CD14-positive monocyte (primary cell): ENCODE measurements at regions not wholly inside any gene's neighbourhood (a gene's known extent, or its start where the extent isn't known, plus 50 kb on each side); places are given as distances from the start of the nearest gene placed in this dataset. TPM values are rescaled to one million over a fixed set of nuclear protein-coding genes. Genes with fewer than 3 reads are reported as not detected.

Experiments used
- DNase-seq, 3 donors: peaks; one replicate each; pipeline ENCODE4 v3.0.0-alpha.2; 2011 to 2022
- H2AFZ ChIP-seq: 2 replicates; pipeline ENCODE4 v1.6.0; 2012; ENCODE audit warnings: mild to moderate bottlenecking, low read depth, low read length, inconsistent platforms; ENCODE audit not compliant: insufficient read depth, poor library complexity, severe bottlenecking
- H3K27ac ChIP-seq, 2 donors: 1 replicate in 1 of 2; 2 replicates in 1 of 2; pipeline ENCODE4 v1.5.1; 2012 to 2013; ENCODE audit warnings: low read length in 2 of 2, control low read depth in 1 of 2, inconsistent platforms in 1 of 2, low read depth in 1 of 2, mild to moderate bottlenecking in 1 of 2
- H3K27me3 ChIP-seq, 2 donors: one replicate each; pipeline versions ENCODE4 v1.6.0 to v1.6.1; 2011 to 2013; ENCODE audit warnings: low read length in 2 of 2; ENCODE audit not compliant: control insufficient read depth in 2 of 2, insufficient read depth in 2 of 2
- H3K36me3 ChIP-seq, 2 donors: replicated peaks in 1 of 2; 1 replicate in 1 of 2; 2 replicates in 1 of 2; pipeline versions ENCODE4 v1.5.1 to v1.6.1; 2012 to 2013; ENCODE audit warnings: low read length in 2 of 2, control low read depth in 1 of 2, inconsistent platforms in 1 of 2, mild to moderate bottlenecking in 1 of 2; ENCODE audit not compliant: insufficient read depth in 2 of 2, control insufficient read depth in 1 of 2
- H3K4me1 ChIP-seq, 2 donors: 1 replicate in 1 of 2; 2 replicates in 1 of 2; pipeline versions ENCODE4 v1.5.1 to v1.6.1; 2012 to 2013; ENCODE audit warnings: low read length in 2 of 2, control low read depth in 1 of 2, inconsistent platforms in 1 of 2, mild to moderate bottlenecking in 1 of 2, moderate library complexity in 1 of 2; ENCODE audit not compliant: insufficient read depth in 2 of 2, control insufficient read depth in 1 of 2
- H3K4me2 ChIP-seq: replicated peaks from 2 replicates; pipeline ENCODE3; 2012; ENCODE audit warnings: low read length, moderate library complexity, mild to moderate bottlenecking; ENCODE audit not compliant: poor library complexity, severe bottlenecking; ENCODE audit errors: extremely low read depth
- H3K4me3 ChIP-seq, 3 experiments: fragments of 200-600 bp in 1 of 3; sonication (generic) in 1 of 3; replicated peaks in 1 of 3; 1 replicate in 2 of 3; 2 replicates in 1 of 3; pipeline ENCODE4 v1.5.1; 2011 to 2013; ENCODE audit warnings: low read length in 3 of 3, mild to moderate bottlenecking in 3 of 3, control low read depth in 2 of 3, low read depth in 2 of 3, inconsistent platforms in 1 of 3, moderate library complexity in 1 of 3
- H3K79me2 ChIP-seq: 2 replicates; pipeline ENCODE4 v1.6.0; 2012; ENCODE audit warnings: mild to moderate bottlenecking, control low read depth, inconsistent platforms, low read length, moderate library complexity; ENCODE audit not compliant: insufficient read depth
- H3K9ac ChIP-seq: 2 replicates; pipeline ENCODE4 v1.6.0; 2017; ENCODE audit warnings: low read length, mild to moderate bottlenecking; ENCODE audit not compliant: insufficient read depth, poor library complexity, severe bottlenecking
- H3K9me3 ChIP-seq, 2 donors: replicated peaks in 1 of 2; 1 replicate in 1 of 2; 2 replicates in 1 of 2; pipeline versions ENCODE4 v1.5.1 to v1.6.1; 2012 to 2013; ENCODE audit warnings: low read length in 2 of 2, control low read depth in 1 of 2; ENCODE audit not compliant: control insufficient read depth in 1 of 2, insufficient read depth in 1 of 2
- H4K20me1 ChIP-seq: 2 replicates; pipeline ENCODE4 v1.6.0; 2012; ENCODE audit warnings: mild to moderate bottlenecking, low read length, control low read depth, moderate library complexity; ENCODE audit not compliant: insufficient read depth
- H3K27ac Mint-ChIP-seq, 7 donors: one replicate each; pipeline ENCODE4 v1.8.0; 2020; ENCODE audit warnings: mild to moderate bottlenecking in 7 of 7, mixed read lengths in 7 of 7, moderate library complexity in 6 of 7, inconsistent platforms in 2 of 7
- H3K27me3 Mint-ChIP-seq, 3 donors: one replicate each; pipeline ENCODE4 v1.8.0; 2021 to 2022; ENCODE audit warnings: low read depth in 3 of 3, mild to moderate bottlenecking in 3 of 3, mixed read lengths in 3 of 3, moderate library complexity in 3 of 3, inconsistent platforms in 1 of 3
- H3K36me3 Mint-ChIP-seq, 2 donors: one replicate each; pipeline ENCODE4 v1.8.0; 2020; ENCODE audit warnings: mixed read lengths in 2 of 2, inconsistent platforms in 1 of 2, mild to moderate bottlenecking in 1 of 2
- H3K4me1 Mint-ChIP-seq: one replicate; pipeline ENCODE4 v1.8.0; 2020; ENCODE audit warnings: mild to moderate bottlenecking, mixed read lengths
- H3K4me3 Mint-ChIP-seq, 2 donors: one replicate each; pipeline ENCODE4 v1.8.0; 2020; ENCODE audit warnings: mild to moderate bottlenecking in 2 of 2, mixed read lengths in 2 of 2, moderate library complexity in 1 of 2
- H3K9me3 Mint-ChIP-seq, 7 donors: one replicate each; pipeline ENCODE4 v1.8.0; 2020 to 2022; ENCODE audit warnings: mixed read lengths in 7 of 7, mild to moderate bottlenecking in 6 of 7, moderate library complexity in 6 of 7, inconsistent platforms in 2 of 7
- WGBS: methylation state at CpG from one replicate; pipeline ENCODE4 v1.1.5; 2013; ENCODE audit warnings: missing lambda C conversion rate; ENCODE audit not compliant: insufficient coverage; 5-methylcytosine and 5-hydroxymethylcytosine counted together
- intact Hi-C, 2 donors: fragments of 100-400 bp; cut with micrococcal nuclease; formaldehyde crosslinking; loops; one replicate each; pipeline versions ENCODE4 v1.15.0 to v1.15.1; 2023
- small RNA-seq: library from RNA; depleted of rRNA; stranded (forward); fragments of <200 nt; gene quantifications from one replicate; pipeline ENCODE3, GENCODE V24; 2012; ENCODE audit warnings: low read depth; ENCODE audit not compliant: insufficient read length
- TF ChIP-seq, protein P1 (sequence below): fragments of 200-600 bp; IDR thresholded peaks from one replicate; pipeline ENCODE4 v1.8.0; 2022; ENCODE audit warnings: antibody characterized with exemption, mild to moderate bottlenecking

DNA sequence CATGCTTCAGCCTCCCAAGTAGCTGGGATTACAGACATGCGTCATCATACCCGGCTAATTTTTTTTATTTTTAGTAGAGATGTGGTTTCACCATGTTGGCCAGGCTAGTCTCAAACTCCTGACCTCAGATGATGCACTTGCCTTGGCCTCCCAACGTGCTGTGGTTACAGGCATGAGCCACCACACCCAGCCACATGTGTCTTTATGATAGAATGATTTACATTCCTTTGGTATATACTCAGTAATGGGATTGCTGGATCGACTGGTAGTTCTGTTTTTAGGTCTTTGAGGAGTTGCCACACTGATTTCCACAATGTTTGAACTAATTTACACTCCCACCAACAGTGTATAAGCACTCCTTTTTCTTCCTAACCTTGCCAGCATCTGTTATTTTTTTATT is 276.2 kb downstream of the METTL15 start:
- TF ChIP-seq, protein P1, sequence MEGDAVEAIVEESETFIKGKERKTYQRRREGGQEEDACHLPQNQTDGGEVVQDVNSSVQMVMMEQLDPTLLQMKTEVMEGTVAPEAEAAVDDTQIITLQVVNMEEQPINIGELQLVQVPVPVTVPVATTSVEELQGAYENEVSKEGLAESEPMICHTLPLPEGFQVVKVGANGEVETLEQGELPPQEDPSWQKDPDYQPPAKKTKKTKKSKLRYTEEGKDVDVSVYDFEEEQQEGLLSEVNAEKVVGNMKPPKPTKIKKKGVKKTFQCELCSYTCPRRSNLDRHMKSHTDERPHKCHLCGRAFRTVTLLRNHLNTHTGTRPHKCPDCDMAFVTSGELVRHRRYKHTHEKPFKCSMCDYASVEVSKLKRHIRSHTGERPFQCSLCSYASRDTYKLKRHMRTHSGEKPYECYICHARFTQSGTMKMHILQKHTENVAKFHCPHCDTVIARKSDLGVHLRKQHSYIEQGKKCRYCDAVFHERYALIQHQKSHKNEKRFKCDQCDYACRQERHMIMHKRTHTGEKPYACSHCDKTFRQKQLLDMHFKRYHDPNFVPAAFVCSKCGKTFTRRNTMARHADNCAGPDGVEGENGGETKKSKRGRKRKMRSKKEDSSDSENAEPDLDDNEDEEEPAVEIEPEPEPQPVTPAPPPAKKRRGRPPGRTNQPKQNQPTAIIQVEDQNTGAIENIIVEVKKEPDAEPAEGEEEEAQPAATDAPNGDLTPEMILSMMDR, result no peak
- Mint-ChIP-seq H3K4me3 (no peak overlapping the region), H3K9me3 (peaks cover 5 to 25% (median 8%) of the 10 kb centered on the region in 7 donors), H3K27ac (no peak overlapping the region), H3K36me3 (no peaks in the 10 kb centered on the region), H3K4me1 (no peaks in the 10 kb centered on the region), H3K27me3 (peaks cover 0 to 2% (median 0%) of the 10 kb centered on the region in 3 donors)
- no peak for DNase-seq
- H4K20me1 ChIP-seq, result no peaks in the 10 kb centered on the region
- no peak overlapping the region for H3K27ac ChIP-seq
- H3K4me3 ChIP-seq, result no peak overlapping the region
- no peak overlapping the region for H2AFZ ChIP-seq
- H3K27me3 ChIP-seq, result no peaks in the 10 kb centered on the region
- H3K4me1 ChIP-seq, result no peaks in the 10 kb centered on the region
- peaks cover 8 to 15% of the 10 kb centered on the region in 2 donors for H3K9me3 ChIP-seq
- no CpG with 5 or more reads among the region's 4 CpGs for WGBS
- no peaks in the 10 kb centered on the region for H3K36me3 ChIP-seq
- no peak overlapping the region for H3K9ac ChIP-seq
- no peaks in the 10 kb centered on the region for H3K79me2 ChIP-seq
- intact Hi-C loops, result no loop called here
- no peak overlapping the region for H3K4me2 ChIP-seq

DNA sequence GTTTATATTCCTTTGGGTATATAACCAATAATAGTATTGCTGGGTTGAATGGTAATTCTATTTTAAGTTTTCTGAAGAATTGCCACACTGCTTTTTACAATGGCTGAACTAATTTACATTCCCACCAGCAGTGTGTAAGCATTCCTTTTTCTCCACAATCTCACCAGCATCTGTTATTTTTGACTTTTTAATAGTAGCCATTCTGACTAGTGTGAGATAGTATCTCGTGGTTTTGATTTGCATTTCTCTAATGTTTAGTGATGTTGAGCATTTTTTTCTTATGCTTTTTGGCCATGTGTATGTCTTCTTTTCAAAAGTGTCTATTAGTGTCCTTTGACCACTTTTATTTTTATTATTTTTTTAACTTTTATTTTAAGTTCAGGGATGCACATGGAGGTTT is 275.3 kb downstream of the METTL15 start:
- H3K36me3 Mint-ChIP-seq, result no peaks in the 10 kb centered on the region
- no peak overlapping the region for H3K4me3 ChIP-seq
- peaks cover 8 to 15% of the 10 kb centered on the region in 2 donors for H3K9me3 ChIP-seq
- peaks cover 7 to 25% (median 9%) of the 10 kb centered on the region in 7 donors for H3K9me3 Mint-ChIP-seq
- H3K9ac ChIP-seq, result no peak overlapping the region
- H3K79me2 ChIP-seq, result no peaks in the 10 kb centered on the region
- H2AFZ ChIP-seq, result no peak overlapping the region
- TF ChIP-seq, protein P1, result no peak
- no peaks in the 10 kb centered on the region for H3K36me3 ChIP-seq
- intact Hi-C loops, result no loop called here
- no peaks in the 10 kb centered on the region for H3K4me1 ChIP-seq
- WGBS, result no CpG with 5 or more reads among the region's 1 CpG
- H3K4me3 Mint-ChIP-seq, result no peak overlapping the region
- no peaks in the 10 kb centered on the region for H3K4me1 Mint-ChIP-seq
- H3K4me2 ChIP-seq, result no peak overlapping the region
- no peaks in the 10 kb centered on the region for H3K27me3 ChIP-seq
- H3K27ac Mint-ChIP-seq, result no peak overlapping the region
- H3K27me3 Mint-ChIP-seq, result peaks cover 0 to 4% (median 2%) of the 10 kb centered on the region in 3 donors
- no peak for DNase-seq
- no peaks in the 10 kb centered on the region for H4K20me1 ChIP-seq
- H3K27ac ChIP-seq, result no peak overlapping the region

Small RNA genes lying in the stretch of these regions (small RNA-seq; reads per million reads assigned to genes)
- gene MIR8068 (not detected), gene RN7SL240P (not detected)
